ENCODE measurements at regions not wholly inside any gene's neighbourhood (a gene's known extent, or its start where the extent isn't known, plus 50 kb on each side); places are given as distances from the start of the nearest gene placed in this dataset.
"Not testable (repeated sequence)": the region's sequence is repeated elsewhere in the genome, so short reads cannot be mapped to it uniquely, and the experiment has no call there.

DNA sequence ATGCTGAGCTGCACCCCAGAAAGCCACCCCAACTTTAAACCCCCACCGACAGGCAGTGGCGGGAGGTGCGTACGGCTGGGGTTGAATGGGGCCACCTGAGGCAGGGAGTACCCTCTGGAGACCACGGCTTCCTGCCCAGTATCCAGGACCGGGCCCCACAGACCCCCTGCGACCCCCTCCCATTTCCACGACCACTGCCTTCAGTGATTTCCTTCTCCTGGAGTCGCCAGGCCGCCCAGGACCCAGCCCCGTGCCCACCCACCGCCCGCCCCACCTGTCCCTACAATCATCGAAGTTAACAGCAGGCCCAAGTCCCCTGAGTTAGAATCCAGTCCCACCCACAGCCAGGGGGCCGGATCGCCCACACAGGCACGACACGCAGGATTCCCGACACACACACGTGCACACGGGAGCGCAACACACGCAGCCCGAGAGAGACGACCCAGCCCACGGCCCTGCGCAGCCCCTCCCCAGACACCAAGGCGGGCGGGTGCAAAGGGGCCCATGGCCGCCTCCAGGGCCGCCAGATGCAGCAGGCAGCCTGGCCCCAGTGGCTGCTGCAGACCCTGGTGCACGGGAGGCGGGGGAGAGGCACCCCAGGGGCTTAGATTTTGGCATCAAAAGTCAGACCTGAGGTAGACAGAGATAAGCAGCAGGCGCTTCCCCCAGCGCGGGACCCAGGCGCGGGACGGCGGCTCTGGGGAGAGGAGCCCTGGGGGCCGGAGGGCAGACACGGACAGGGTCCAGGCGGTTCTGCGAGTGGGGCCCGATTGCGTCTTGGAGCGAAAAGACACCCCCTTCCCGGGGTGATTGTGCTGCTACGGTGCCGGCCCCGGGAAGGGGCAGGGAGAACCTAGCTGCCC, 104.8 kb downstream of the SPATA31A6 start:
- not testable (repeated sequence) for H3K9ac ChIP-seq (ENCODE audit: low read length); H3K4me1 ChIP-seq (ENCODE audit: control insufficient read depth, insufficient read depth, low read length); H3K4me3 ChIP-seq (ENCODE audit: low read depth, low read length); H3K27me3 ChIP-seq (ENCODE audit: control insufficient read depth, insufficient read depth, low read length); H3K36me3 ChIP-seq (ENCODE audit: control insufficient read depth, insufficient read depth, low read length); H3K9me3 ChIP-seq (ENCODE audit: control insufficient read depth, insufficient read depth, low read depth, low read length); H3K27ac ChIP-seq (ENCODE audit: low read depth, low read length)

DNA sequence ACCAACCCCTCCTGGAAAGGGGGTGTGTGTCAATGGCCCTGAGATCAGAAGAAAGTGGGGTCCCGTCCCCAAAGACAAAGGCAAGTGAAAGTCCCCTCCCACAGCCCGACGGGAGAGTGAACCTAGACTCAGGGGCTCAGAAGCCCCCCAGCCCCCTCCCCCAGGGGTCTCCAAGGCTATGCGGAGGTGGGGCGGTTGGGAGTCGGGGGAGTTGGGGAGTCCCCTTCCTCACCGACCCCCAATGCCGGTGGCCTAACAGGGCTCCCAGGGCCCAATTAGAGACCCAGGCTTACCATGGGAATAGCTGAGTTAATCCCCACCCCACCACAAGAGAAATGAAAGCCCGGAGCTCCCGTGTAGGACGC, 105.4 kb downstream of the SPATA31A6 start:
- not testable (repeated sequence) for H3K27me3 ChIP-seq (ENCODE audit: control insufficient read depth, insufficient read depth, low read length); H3K4me1 ChIP-seq (ENCODE audit: control insufficient read depth, insufficient read depth, low read length); H3K27ac ChIP-seq (ENCODE audit: low read depth, low read length); H3K9ac ChIP-seq (ENCODE audit: low read length); H3K4me3 ChIP-seq (ENCODE audit: low read depth, low read length); H3K36me3 ChIP-seq (ENCODE audit: control insufficient read depth, insufficient read depth, low read length); H3K9me3 ChIP-seq (ENCODE audit: control insufficient read depth, insufficient read depth, low read depth, low read length)

DNA sequence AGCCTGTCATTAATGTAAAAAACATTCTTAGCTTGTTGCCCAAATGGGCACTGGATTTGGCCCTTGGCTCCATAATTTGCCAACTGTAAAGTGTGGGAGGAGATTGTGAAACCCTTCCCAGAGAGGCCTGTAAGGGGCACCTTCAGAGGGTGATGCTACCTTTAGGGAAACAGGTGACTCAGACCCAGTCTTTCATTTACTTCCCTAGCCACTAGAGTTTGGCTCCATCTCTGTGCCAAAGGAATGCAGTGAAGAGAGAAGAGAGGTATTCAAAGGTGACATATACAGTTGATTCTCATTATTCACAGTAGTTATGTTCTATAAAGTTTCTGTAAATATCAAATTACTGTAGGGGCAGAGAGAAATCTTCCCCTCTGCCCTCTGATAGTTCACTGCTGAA, 116.7 kb downstream of the SPATA31A6 start:
- not testable (repeated sequence) for H3K27ac ChIP-seq (ENCODE audit: low read depth, low read length); H3K36me3 ChIP-seq (ENCODE audit: control insufficient read depth, insufficient read depth, low read length); H3K4me1 ChIP-seq (ENCODE audit: control insufficient read depth, insufficient read depth, low read length); H3K4me3 ChIP-seq (ENCODE audit: low read depth, low read length); H3K27me3 ChIP-seq (ENCODE audit: control insufficient read depth, insufficient read depth, low read length); H3K9ac ChIP-seq (ENCODE audit: low read length); H3K9me3 ChIP-seq (ENCODE audit: control insufficient read depth, insufficient read depth, low read depth, low read length)

DNA sequence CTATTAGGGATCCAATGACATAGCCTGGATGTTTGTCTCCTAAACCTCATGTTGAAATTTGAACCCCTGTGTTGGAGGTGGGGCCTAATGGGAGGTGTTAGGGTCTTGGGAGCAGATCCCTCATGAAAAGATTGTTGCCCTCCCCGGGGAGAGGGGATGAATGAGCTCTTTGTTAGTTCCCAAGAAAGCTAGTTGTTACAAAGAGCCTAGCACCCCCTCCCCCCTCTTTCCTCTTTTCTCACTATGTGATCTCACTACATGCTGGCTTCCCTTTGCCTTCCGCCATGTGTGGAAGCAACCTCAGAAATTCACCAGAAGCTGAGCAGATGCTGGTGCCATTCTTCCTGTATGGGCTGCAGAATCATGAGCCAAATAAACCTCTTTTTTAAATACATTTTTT, 123.2 kb downstream of the SPATA31A6 start:
- H3K36me3 ChIP-seq (ENCODE audit: control insufficient read depth, insufficient read depth, low read length); H3K9ac ChIP-seq (ENCODE audit: low read length); H3K4me1 ChIP-seq (ENCODE audit: control insufficient read depth, insufficient read depth, low read length); H3K27me3 ChIP-seq (ENCODE audit: control insufficient read depth, insufficient read depth, low read length); H3K9me3 ChIP-seq (ENCODE audit: control insufficient read depth, insufficient read depth, low read depth, low read length); H3K4me3 ChIP-seq (ENCODE audit: low read depth, low read length); H3K27ac ChIP-seq (ENCODE audit: low read depth, low read length): not testable (repeated sequence)

DNA sequence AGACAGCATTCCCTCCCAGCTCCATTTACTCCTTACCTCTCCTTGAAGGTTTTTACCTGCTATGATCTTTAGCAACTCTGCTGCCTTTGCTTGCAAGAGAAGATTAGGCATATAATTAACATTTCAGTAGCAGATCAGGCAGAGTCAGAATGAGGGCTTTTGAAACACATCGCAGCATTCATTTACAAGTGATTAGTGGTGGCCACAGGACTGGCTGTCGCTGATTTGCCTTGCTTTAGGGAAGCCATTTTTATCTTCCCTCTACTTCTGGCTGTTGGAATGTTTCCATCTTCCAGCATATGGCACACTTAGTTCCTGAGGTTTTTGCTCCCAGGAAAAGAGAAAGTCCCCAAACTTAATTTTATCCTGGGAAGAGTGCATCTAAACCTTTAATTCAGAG, 124.0 kb downstream of the SPATA31A6 start:
- not testable (repeated sequence) for H3K36me3 ChIP-seq (ENCODE audit: control insufficient read depth, insufficient read depth, low read length); H3K4me3 ChIP-seq (ENCODE audit: low read depth, low read length); H3K9ac ChIP-seq (ENCODE audit: low read length); H3K4me1 ChIP-seq (ENCODE audit: control insufficient read depth, insufficient read depth, low read length); H3K27ac ChIP-seq (ENCODE audit: low read depth, low read length); H3K9me3 ChIP-seq (ENCODE audit: control insufficient read depth, insufficient read depth, low read depth, low read length); H3K27me3 ChIP-seq (ENCODE audit: control insufficient read depth, insufficient read depth, low read length)

DNA sequence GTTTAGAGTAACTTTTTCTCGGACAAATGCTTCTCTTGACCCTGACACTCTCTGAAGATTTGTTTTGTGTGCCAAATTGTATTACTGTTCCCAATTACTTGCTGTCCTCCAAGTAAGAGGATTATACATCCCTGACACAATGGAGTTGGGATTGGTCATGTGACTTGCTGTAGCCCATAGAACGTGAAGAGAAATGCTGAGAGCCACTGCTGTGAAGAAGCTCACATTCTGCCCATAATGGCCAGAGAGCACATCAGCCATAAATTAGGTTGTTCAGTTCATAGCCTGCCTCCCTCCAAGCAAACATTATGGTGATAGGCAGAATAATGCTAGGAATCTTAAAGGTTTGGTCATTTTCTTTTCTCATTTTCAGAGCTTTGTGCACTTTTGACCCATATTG, 127.5 kb downstream of the SPATA31A6 start:
- not testable (repeated sequence) for H3K9ac ChIP-seq (ENCODE audit: low read length); H3K27me3 ChIP-seq (ENCODE audit: control insufficient read depth, insufficient read depth, low read length); H3K9me3 ChIP-seq (ENCODE audit: control insufficient read depth, insufficient read depth, low read depth, low read length); H3K4me1 ChIP-seq (ENCODE audit: control insufficient read depth, insufficient read depth, low read length); H3K4me3 ChIP-seq (ENCODE audit: low read depth, low read length); H3K36me3 ChIP-seq (ENCODE audit: control insufficient read depth, insufficient read depth, low read length); H3K27ac ChIP-seq (ENCODE audit: low read depth, low read length)

DNA sequence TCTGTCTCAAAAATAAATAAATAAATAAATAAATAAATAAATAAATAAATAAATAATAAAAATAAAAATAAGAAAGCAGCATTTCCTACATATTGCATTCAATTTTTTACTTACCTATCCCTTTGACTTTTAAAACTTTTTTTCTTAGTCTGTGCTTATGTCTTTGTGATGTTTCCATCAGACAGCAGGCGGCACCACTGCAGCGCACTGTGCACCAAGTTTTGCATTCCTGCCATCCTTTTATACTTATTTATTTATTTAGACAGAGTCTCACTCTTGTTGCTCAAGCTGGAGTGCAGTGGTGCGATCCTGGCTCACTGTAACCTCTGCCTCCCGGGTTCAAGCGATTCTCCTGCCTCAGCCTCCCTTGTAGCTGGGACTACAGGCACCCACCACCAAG, 132.6 kb downstream of the SPATA31A6 start:
- H3K9me3 ChIP-seq (ENCODE audit: control insufficient read depth, insufficient read depth, low read depth, low read length); H3K9ac ChIP-seq (ENCODE audit: low read length); H3K27me3 ChIP-seq (ENCODE audit: control insufficient read depth, insufficient read depth, low read length); H3K4me1 ChIP-seq (ENCODE audit: control insufficient read depth, insufficient read depth, low read length); H3K4me3 ChIP-seq (ENCODE audit: low read depth, low read length); H3K27ac ChIP-seq (ENCODE audit: low read depth, low read length); H3K36me3 ChIP-seq (ENCODE audit: control insufficient read depth, insufficient read depth, low read length): not testable (repeated sequence)

DNA sequence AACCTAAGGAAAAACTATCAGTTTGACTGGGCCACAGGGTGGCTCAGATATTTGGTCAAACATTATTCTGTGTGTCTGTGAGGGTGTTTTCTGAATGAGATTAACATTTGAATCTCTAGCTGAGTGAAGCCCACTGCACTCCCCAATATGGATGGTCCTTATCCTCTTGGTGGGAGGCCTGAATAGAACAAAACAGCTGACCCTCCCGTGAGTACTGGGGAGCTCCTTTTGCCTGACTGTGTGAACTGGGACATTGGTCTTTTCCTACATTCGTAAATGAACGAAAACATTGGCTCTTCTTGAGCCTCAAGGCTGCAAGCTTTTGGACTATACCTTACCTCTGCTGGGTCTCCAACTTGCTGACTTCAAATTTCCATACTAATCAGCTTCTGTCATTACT, 134.2 kb downstream of the SPATA31A6 start:
- H3K9me3 ChIP-seq (ENCODE audit: control insufficient read depth, insufficient read depth, low read depth, low read length); H3K4me3 ChIP-seq (ENCODE audit: low read depth, low read length); H3K9ac ChIP-seq (ENCODE audit: low read length); H3K4me1 ChIP-seq (ENCODE audit: control insufficient read depth, insufficient read depth, low read length); H3K36me3 ChIP-seq (ENCODE audit: control insufficient read depth, insufficient read depth, low read length); H3K27ac ChIP-seq (ENCODE audit: low read depth, low read length); H3K27me3 ChIP-seq (ENCODE audit: control insufficient read depth, insufficient read depth, low read length): not testable (repeated sequence)

DNA sequence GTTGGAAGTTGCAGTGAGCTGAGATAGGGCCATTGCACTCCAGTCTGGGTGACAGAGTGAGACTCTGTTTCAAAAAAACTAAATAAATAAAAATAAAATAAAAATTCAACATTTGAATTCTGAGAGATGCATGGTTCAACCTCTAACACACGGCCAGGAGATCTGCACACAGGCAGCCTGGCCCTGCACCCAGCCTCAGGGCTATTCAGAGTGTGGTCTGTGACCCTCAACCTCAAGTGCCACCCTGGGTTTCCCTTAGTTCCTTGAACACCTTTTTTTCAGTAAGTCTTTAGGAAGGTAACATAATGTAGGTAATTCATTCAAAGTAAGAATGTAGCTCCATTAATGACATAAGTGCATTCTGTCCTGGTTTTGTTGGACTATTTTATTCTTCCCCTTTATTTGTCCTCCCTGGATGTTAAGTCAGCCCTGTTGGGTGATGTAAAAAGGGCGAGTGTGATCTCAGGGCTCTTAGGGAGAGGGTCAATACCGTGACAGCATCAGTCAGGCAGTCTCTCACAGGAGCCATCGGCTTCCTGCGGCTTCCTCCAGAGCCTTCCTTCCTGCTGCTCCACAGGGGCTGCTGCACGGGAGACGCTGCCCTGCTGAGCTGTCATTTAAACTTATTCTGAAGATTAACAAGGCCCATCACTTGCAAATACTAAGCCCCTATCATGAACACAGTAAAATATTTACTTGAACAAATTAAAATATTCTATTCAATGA, 139.8 kb downstream of the SPATA31A6 start:
- H3K27ac ChIP-seq (ENCODE audit: low read depth, low read length); H3K9ac ChIP-seq (ENCODE audit: low read length); H3K9me3 ChIP-seq (ENCODE audit: control insufficient read depth, insufficient read depth, low read depth, low read length); H3K36me3 ChIP-seq (ENCODE audit: control insufficient read depth, insufficient read depth, low read length); H3K4me3 ChIP-seq (ENCODE audit: low read depth, low read length); H3K27me3 ChIP-seq (ENCODE audit: control insufficient read depth, insufficient read depth, low read length): not testable (repeated sequence)
- peaks cover 19% of the 10 kb centered on the region for H3K4me1 ChIP-seq (ENCODE audit: control insufficient read depth, insufficient read depth, low read length)

DNA sequence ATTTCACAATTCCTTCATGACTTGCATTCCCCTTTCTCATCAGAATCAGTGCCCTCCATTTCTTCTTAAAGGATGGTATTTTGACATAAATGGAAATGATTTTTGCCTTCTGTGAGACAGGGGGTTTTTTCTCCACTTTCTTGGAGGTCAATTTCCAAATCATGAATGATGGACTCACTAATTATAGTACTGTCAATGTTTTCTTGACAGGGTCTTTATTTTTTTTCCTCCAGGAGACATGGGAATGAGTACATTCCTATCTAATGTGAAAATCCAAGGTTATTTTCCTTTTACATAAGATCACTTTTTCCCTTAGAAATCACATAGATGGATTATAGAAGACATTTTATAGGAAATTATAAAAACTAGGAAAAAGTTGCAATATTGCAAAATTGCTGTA, 141.7 kb downstream of the SPATA31A6 start:
- H3K36me3 ChIP-seq (ENCODE audit: control insufficient read depth, insufficient read depth, low read length); H3K9me3 ChIP-seq (ENCODE audit: control insufficient read depth, insufficient read depth, low read depth, low read length); H3K4me3 ChIP-seq (ENCODE audit: low read depth, low read length); H3K9ac ChIP-seq (ENCODE audit: low read length); H3K27me3 ChIP-seq (ENCODE audit: control insufficient read depth, insufficient read depth, low read length); H3K27ac ChIP-seq (ENCODE audit: low read depth, low read length): not testable (repeated sequence)
- peaks cover 19% of the 10 kb centered on the region for H3K4me1 ChIP-seq (ENCODE audit: control insufficient read depth, insufficient read depth, low read length)

DNA sequence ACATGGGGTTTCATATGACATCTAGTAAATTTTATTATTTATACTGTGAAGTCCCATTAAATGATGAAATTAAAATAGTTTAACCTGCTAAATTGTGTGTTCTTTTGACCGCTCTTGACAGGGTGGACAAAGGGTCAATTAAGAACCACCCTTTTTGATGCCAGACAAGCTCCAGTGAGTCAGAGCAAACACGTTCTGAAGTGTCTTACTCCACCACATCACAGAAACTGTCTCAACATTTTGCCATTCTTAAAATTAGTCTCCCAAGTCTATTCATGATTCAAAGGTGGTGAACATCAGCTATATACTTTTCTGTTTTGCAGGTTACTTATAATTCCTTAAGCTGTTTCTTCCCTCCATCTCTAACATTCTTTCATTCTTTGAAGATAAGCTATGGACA, 142.1 kb downstream of the SPATA31A6 start:
- H3K9me3 ChIP-seq (ENCODE audit: control insufficient read depth, insufficient read depth, low read depth, low read length); H3K36me3 ChIP-seq (ENCODE audit: control insufficient read depth, insufficient read depth, low read length); H3K27ac ChIP-seq (ENCODE audit: low read depth, low read length); H3K9ac ChIP-seq (ENCODE audit: low read length); H3K4me3 ChIP-seq (ENCODE audit: low read depth, low read length); H3K27me3 ChIP-seq (ENCODE audit: control insufficient read depth, insufficient read depth, low read length): not testable (repeated sequence)
- peaks cover 19% of the 10 kb centered on the region for H3K4me1 ChIP-seq (ENCODE audit: control insufficient read depth, insufficient read depth, low read length)
